ENCODE measurements at regions not wholly inside any gene's neighbourhood (a gene's known extent, or its start where the extent isn't known, plus 50 kb on each side); places are given as distances from the start of the nearest gene placed in this dataset.

GRCh38 chr17:74085434-74085833 lies 118.0 kb upstream of the RPL38 start:
- no peak for DNase-seq (ENCODE audit: low spot score)

- no peak for DNase-seq (ENCODE audit: low spot score)
Measured at GRCh38 chr17:74087002-74087585, 116.4 kb upstream of the RPL38 start.

GRCh38 chr17:74088285-74088933 lies 115.1 kb upstream of the RPL38 start:
- no peak for DNase-seq (ENCODE audit: low spot score)

DNA sequence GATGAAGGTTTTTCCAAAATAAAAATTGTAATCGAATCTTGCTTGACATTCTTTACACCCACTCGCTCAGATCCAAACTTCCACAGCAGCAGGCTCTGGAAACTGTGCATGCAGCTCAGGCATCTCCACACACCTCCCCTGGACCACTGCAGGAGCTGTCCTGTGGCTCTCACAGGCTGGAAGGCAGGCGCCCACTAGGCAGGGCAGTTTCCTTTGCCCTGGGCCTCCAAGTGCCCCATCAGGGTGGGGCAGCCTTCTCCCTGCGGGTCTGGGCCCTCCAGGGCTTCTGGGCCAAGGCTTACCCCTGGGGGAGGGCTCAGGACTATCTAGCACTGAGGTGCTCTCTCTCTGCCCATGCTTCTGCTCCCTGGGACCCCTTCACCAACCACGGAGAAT lies 114.5 kb upstream of the RPL38 start:
- no peak for DNase-seq (ENCODE audit: low spot score)

GRCh38 chr17:74089380-74089779 lies 114.1 kb upstream of the RPL38 start:
- DNase-seq (ENCODE audit: low spot score) = no peak

- peak; percentile 38 for DNase-seq (ENCODE audit: low spot score)
Measured at GRCh38 chr17:74089869-74090464, 113.5 kb upstream of the RPL38 start.

GRCh38 chr17:74094651-74095050 lies 108.8 kb upstream of the RPL38 start:
- DNase-seq (ENCODE audit: low spot score) = no peak

- DNase-seq (ENCODE audit: low spot score) = no peak
Measured at GRCh38 chr17:74096456-74096855, 107.0 kb upstream of the RPL38 start.

DNA sequence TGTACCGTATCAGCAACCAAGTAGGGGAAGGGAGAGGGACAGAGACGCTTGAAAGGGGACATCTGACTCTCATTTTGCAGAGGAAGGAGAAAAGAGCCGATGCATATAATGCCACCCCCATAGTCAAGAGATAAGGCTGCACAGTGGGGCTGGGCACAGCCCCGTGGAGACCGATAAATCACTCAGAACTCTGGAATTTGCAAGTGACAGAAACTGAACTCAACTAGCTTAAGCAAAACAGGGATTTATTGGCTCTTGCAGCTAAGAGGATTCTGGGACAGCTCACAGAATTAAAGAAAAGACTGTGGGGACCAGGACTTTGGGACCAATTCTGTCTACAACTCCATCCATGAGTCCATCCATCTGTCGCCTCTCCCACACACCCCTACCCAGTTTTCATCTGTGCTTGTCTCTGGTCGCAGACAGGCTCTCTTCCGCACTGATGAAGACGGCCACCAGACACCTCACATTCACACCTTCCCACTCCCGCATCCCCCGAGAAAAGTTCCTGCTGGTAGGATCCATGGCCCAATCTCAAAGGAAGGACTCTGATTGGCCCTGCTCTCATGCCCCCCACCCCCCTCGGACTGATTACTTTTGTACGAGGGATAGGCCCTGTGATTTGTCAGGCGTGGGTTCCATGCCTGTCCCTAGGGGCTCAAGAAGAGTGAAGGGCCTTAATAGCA lies 105.9 kb upstream of the RPL38 start:
- no peak for DNase-seq (ENCODE audit: low spot score)

DNA sequence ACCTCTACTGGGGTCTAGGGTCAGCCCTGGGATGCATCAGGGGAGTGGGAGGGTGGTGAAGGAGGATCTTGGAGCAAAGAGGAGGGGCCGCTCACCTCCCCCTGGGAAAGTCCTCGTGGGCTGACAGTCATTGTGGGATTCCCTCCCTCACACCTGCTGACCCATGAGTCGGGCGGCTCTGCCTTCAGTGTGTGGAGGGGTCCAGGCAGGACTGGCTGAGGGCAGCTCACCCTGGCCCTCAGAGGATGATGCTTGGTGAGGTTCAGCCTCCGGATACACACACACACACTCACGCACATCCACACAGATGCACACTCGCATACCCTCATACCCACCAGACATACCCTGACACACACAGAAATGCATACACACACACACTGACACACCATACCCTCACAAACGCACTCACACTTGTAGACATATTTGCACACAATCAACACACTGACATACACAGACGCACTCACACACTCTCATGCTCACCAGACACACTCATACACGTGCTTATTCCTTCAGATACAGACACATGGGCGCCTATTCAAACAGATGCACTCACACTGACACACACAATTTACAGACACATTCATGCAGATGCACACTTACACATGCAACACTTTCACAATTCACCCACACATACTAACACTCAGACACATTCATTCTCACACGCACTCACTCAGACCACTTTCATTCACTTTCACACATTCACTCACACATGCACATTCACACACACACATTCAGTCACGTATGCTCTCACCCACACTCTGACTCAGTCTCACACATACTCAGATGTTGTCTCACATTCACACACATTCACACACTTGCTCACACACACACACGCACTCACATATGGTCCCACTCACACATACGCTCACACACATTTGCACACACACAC lies 105.1 kb upstream of the RPL38 start:
- DNase-seq (ENCODE audit: low spot score) = no peak

DNA sequence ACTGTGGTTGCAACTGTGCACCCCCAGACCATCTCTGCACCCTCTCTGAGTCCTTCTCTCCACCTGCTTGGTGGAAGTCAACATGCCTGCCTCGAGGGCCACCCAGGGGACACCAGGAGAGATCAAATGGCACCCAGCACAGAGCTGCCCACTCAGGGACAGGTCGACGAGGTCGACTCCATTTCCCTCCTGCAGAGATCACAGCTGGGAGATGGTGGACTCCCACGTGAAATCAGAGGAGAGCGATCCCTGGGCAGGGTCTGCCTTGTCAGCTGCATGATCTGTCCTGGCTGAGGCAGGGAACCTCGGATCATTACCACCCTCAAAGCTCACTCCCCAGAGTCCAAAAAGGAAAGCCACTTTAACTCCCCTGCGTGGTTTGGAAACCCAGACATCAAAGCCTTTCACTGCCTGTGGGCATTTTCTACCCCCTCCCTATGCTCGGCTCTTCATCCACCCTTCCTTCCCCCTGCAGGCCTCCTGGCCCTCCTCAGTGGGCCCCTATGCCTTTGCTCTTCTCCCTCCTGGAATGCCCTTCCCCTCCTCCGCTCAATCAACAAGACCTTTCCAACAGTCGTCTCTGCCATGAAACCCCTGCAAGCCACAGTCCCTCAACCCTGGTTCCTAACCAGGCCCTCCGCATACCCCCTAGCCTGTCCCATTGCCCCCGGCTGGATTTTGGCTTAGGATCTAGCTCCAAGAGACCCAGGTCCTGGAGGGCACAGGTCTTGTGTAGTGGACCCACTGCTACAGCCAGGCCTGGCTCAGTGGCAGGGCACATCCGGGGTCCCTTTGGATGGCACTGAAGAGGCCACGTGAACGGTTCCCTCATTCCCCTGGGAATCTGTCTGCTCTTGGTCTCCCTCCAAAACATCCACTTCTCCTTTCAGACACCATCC lies 103.8 kb upstream of the RPL38 start:
- DNase-seq (ENCODE audit: low spot score) = no peak

DNA sequence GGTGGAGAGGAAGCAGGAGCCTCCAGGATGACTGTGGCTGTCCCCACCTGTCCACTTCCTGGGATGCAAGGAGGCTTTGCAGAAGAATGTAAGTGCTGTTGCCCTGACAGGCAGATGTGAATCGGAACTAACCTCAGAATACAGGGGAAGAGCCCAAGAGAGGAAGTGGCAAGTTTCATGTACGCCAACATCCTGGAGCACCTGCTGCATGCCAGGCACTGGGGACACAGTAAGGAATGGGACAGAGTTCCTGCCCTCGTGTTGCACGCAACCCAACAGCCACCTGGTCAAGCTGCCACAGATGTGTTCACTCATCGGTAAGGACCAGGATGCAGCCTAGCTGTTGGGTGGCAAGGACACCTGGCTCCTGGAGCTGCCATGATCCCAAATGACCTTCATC lies 98.6 kb upstream of the RPL38 start:
- no peak for DNase-seq (ENCODE audit: low spot score)

DNA sequence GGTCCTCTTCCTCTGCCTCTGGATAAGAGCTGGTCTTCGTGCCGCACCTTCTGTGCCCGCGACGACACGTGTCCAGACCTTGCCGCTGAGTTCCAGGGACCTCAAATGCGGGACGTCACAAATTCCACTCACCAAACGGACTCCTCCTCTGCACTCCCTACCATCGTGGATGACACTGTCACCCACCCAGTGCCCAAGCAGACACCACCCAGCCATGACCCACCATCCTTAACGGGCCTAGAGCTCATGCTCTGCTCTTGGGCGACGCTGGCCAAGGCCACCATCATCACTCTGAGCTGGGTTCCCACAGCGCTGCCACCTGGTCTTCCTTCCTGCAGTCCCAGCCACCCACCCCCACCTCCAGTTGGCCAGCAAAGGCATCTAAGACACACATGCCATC lies 96.4 kb upstream of the RPL38 start:
- DNase-seq (ENCODE audit: low spot score) = no peak

DNA sequence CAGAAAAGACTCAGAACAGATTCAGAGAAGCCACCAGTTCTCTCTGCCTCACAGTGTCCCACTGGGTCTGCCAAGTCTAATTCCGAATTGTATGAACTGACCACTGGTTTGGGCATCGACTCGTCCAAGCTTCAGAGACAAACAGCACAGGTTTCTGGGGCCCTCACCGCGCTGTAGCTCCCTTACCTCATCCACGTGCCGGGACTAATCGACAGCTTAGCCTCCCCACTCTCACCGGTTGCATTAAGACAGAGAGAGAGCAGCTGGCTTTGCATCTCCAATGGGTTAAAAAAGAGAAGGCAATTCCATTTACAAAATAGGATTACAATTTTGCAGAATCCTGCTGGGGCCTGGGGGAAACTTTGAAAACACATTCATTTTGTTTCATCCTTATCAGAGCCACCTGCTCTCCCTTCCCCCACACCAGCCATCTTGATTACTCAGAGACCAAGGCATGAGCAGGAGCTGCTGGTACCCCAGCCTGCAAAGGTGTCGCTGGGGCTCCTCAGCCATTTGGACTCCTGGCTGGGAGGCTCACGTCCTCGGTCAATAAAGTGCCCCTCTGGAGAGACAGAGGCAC lies 95.3 kb upstream of the RPL38 start:
- DNase-seq (ENCODE audit: low spot score) = no peak

DNA sequence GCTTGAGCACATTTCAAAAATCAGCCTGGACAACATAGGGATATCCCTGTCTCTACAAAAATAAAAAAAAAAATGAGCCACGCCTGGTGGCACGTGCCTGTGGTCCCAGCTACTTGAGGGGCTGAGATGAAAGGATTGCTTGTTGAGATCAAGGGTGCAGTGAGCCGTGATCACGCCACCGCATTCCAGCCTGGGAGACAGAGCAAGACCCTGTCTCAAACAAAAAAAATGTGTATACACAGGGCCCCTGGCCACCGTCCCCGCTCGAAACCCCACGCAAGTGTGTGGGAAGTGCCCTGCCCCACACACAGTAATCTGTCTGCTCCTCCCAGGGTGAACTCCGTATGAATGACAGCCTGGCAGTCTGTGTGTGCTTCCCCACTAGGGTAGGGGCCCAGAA lies 93.0 kb upstream of the RPL38 start:
- DNase-seq (ENCODE audit: low spot score) = no peak

- no peak for DNase-seq (ENCODE audit: low spot score)
Measured at GRCh38 chr17:74113326-74113725, 90.2 kb upstream of the RPL38 start.

- DNase-seq (ENCODE audit: low spot score) = no peak
Measured at GRCh38 chr17:74113952-74114351, 89.5 kb upstream of the RPL38 start.

GRCh38 chr17:74114881-74115470 lies 88.5 kb upstream of the RPL38 start:
- no peak for DNase-seq (ENCODE audit: low spot score)

DNA sequence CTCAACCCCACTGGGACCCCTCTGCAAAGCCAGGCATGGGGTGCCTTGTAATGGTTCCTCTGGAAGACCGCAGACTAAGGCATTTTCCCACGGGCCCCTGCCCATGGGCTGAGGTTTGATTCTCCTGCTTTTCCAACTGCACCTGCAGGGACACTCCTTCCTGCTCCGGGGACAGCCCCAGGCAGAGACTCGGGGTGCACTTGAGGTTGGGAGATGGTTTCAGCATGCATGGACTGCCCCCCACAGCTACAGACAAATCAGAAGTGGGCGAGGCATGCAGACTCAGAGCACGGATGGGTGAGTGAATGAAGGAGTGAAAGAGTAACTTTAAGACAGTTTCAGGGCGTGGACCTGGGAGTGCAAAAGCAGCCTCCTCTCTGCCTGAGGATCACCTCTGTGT lies 87.9 kb upstream of the RPL38 start:
- DNase-seq (ENCODE audit: low spot score) = no peak

GRCh38 chr17:74116087-74116717 lies 87.3 kb upstream of the RPL38 start:
- no peak for DNase-seq (ENCODE audit: low spot score)
